GM23338 (cell line): ENCODE measurements at regions not wholly inside any gene's neighbourhood (a gene's known extent, or its start where the extent isn't known, plus 50 kb on each side); places are given as distances from the start of the nearest gene placed in this dataset.

Source experiments
- EZH2 ChIP-seq: fragments of 200-600 bp; sonication (generic); IDR thresholded peaks from one replicate; pipeline ENCODE4 v1.8.0; 2017; ENCODE audit warnings: antibody characterized with exemption, mild to moderate bottlenecking, low read depth; ENCODE audit not compliant: unreplicated experiment
- JUNB ChIP-seq: IDR thresholded peaks from one replicate; pipeline ENCODE4 v1.6.1; 2016; ENCODE audit warnings: antibody characterized with exemption; ENCODE audit not compliant: unreplicated experiment
- POLR2AphosphoS5 ChIP-seq: IDR thresholded peaks from 2 replicates; pipeline ENCODE4 v1.6.1; 2016; ENCODE audit warnings: antibody characterized with exemption, low read depth
- ZNF331 ChIP-seq: fragments of 250-450 bp; sonication (Bioruptor Pico); IDR thresholded peaks from 2 replicates; pipeline ENCODE4 v1.5.0; 2020; ENCODE audit warnings: low read depth, mild to moderate bottlenecking, moderate library complexity
- TF ChIP-seq, protein P1 (sequence below), 2 experiments: fragments of 200-600 bp in 1 of 2; sonication (generic) in 1 of 2; conservative IDR thresholded peaks; 2 replicates each; pipeline versions ENCODE4 v1.5.1 to v1.6.1; 2016 to 2017; ENCODE audit warnings: antibody characterized with exemption in 2 of 2, low read depth in 2 of 2, mild to moderate bottlenecking in 2 of 2, moderate library complexity in 1 of 2
- TF ChIP-seq, protein P2 (sequence below): fragments of 250-450 bp; sonication (Bioruptor Pico); IDR thresholded peaks from 2 replicates; pipeline ENCODE4 v1.5.0; 2020; ENCODE audit warnings: mild to moderate bottlenecking, moderate library complexity
- TF ChIP-seq, protein P3 (sequence below): IDR thresholded peaks from one replicate; pipeline ENCODE4 v1.6.1; 2018; ENCODE audit warnings: antibody characterized with exemption; ENCODE audit not compliant: unreplicated experiment

DNA sequence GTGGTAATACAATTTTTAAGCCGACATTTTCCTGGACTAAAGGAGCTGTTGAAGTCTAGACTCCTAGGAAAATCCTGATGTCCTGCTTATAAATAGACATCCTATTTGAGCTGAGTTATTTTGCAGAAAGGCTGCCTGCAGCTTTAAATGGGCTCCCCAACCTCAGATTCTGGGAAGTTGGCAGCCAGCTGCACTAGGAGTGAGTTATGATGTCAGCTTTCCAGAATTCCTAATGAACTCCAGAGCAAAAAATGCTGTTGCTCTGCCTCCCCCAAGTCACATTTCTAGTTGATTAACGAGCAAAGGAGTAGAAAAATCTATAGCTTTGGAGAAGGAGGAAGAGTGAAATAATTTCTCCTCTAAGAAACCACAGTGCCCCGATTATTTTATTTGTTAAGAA is 346.3 kb upstream of the SULF2 start:
- TF ChIP-seq EZH2: no peak
- TF ChIP-seq, protein P1, sequence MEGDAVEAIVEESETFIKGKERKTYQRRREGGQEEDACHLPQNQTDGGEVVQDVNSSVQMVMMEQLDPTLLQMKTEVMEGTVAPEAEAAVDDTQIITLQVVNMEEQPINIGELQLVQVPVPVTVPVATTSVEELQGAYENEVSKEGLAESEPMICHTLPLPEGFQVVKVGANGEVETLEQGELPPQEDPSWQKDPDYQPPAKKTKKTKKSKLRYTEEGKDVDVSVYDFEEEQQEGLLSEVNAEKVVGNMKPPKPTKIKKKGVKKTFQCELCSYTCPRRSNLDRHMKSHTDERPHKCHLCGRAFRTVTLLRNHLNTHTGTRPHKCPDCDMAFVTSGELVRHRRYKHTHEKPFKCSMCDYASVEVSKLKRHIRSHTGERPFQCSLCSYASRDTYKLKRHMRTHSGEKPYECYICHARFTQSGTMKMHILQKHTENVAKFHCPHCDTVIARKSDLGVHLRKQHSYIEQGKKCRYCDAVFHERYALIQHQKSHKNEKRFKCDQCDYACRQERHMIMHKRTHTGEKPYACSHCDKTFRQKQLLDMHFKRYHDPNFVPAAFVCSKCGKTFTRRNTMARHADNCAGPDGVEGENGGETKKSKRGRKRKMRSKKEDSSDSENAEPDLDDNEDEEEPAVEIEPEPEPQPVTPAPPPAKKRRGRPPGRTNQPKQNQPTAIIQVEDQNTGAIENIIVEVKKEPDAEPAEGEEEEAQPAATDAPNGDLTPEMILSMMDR (conservative IDR thresholded peaks at IDR 0.05; ENCODE audit: low read depth in 2 of 2): no peak
- TF ChIP-seq POLR2AphosphoS5: no peak
- no peak for TF ChIP-seq JUNB
- TF ChIP-seq, protein P2, sequence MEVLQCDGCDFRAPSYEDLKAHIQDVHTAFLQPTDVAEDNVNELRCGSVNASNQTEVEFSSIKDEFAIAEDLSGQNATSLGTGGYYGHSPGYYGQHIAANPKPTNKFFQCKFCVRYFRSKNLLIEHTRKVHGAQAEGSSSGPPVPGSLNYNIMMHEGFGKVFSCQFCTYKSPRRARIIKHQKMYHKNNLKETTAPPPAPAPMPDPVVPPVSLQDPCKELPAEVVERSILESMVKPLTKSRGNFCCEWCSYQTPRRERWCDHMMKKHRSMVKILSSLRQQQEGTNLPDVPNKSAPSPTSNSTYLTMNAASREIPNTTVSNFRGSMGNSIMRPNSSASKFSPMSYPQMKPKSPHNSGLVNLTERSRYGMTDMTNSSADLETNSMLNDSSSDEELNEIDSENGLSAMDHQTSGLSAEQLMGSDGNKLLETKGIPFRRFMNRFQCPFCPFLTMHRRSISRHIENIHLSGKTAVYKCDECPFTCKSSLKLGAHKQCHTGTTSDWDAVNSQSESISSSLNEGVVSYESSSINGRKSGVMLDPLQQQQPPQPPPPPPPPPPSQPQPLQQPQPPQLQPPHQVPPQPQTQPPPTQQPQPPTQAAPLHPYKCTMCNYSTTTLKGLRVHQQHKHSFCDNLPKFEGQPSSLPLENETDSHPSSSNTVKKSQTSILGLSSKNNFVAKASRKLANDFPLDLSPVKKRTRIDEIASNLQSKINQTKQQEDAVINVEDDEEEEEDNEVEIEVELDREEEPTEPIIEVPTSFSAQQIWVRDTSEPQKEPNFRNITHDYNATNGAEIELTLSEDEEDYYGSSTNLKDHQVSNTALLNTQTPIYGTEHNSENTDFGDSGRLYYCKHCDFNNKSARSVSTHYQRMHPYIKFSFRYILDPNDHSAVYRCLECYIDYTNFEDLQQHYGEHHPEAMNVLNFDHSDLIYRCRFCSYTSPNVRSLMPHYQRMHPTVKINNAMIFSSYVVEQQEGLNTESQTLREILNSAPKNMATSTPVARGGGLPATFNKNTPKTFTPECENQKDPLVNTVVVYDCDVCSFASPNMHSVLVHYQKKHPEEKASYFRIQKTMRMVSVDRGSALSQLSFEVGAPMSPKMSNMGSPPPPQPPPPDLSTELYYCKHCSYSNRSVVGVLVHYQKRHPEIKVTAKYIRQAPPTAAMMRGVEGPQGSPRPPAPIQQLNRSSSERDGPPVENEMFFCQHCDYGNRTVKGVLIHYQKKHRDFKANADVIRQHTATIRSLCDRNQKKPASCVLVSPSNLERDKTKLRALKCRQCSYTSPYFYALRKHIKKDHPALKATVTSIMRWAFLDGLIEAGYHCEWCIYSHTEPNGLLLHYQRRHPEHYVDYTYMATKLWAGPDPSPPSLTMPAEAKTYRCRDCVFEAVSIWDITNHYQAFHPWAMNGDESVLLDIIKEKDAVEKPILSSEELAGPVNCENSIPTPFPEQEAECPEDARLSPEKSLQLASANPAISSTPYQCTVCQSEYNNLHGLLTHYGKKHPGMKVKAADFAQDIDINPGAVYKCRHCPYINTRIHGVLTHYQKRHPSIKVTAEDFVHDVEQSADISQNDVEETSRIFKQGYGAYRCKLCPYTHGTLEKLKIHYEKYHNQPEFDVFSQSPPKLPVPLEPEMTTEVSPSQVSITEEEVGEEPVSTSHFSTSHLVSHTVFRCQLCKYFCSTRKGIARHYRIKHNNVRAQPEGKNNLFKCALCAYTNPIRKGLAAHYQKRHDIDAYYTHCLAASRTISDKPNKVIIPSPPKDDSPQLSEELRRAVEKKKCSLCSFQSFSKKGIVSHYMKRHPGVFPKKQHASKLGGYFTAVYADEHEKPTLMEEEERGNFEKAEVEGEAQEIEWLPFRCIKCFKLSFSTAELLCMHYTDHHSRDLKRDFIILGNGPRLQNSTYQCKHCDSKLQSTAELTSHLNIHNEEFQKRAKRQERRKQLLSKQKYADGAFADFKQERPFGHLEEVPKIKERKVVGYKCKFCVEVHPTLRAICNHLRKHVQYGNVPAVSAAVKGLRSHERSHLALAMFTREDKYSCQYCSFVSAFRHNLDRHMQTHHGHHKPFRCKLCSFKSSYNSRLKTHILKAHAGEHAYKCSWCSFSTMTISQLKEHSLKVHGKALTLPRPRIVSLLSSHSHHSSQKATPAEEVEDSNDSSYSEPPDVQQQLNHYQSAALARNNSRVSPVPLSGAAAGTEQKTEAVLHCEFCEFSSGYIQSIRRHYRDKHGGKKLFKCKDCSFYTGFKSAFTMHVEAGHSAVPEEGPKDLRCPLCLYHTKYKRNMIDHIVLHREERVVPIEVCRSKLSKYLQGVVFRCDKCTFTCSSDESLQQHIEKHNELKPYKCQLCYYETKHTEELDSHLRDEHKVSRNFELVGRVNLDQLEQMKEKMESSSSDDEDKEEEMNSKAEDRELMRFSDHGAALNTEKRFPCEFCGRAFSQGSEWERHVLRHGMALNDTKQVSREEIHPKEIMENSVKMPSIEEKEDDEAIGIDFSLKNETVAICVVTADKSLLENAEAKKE (CRISPR knock-in tag): no peak
- TF ChIP-seq, protein P3, sequence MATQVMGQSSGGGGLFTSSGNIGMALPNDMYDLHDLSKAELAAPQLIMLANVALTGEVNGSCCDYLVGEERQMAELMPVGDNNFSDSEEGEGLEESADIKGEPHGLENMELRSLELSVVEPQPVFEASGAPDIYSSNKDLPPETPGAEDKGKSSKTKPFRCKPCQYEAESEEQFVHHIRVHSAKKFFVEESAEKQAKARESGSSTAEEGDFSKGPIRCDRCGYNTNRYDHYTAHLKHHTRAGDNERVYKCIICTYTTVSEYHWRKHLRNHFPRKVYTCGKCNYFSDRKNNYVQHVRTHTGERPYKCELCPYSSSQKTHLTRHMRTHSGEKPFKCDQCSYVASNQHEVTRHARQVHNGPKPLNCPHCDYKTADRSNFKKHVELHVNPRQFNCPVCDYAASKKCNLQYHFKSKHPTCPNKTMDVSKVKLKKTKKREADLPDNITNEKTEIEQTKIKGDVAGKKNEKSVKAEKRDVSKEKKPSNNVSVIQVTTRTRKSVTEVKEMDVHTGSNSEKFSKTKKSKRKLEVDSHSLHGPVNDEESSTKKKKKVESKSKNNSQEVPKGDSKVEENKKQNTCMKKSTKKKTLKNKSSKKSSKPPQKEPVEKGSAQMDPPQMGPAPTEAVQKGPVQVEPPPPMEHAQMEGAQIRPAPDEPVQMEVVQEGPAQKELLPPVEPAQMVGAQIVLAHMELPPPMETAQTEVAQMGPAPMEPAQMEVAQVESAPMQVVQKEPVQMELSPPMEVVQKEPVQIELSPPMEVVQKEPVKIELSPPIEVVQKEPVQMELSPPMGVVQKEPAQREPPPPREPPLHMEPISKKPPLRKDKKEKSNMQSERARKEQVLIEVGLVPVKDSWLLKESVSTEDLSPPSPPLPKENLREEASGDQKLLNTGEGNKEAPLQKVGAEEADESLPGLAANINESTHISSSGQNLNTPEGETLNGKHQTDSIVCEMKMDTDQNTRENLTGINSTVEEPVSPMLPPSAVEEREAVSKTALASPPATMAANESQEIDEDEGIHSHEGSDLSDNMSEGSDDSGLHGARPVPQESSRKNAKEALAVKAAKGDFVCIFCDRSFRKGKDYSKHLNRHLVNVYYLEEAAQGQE: no peak
- TF ChIP-seq ZNF331: no peak
